ENCODE measurements at regions not wholly inside any gene's neighbourhood (a gene's known extent, or its start where the extent isn't known, plus 50 kb on each side); places are given as distances from the start of the nearest gene placed in this dataset.

DNA sequence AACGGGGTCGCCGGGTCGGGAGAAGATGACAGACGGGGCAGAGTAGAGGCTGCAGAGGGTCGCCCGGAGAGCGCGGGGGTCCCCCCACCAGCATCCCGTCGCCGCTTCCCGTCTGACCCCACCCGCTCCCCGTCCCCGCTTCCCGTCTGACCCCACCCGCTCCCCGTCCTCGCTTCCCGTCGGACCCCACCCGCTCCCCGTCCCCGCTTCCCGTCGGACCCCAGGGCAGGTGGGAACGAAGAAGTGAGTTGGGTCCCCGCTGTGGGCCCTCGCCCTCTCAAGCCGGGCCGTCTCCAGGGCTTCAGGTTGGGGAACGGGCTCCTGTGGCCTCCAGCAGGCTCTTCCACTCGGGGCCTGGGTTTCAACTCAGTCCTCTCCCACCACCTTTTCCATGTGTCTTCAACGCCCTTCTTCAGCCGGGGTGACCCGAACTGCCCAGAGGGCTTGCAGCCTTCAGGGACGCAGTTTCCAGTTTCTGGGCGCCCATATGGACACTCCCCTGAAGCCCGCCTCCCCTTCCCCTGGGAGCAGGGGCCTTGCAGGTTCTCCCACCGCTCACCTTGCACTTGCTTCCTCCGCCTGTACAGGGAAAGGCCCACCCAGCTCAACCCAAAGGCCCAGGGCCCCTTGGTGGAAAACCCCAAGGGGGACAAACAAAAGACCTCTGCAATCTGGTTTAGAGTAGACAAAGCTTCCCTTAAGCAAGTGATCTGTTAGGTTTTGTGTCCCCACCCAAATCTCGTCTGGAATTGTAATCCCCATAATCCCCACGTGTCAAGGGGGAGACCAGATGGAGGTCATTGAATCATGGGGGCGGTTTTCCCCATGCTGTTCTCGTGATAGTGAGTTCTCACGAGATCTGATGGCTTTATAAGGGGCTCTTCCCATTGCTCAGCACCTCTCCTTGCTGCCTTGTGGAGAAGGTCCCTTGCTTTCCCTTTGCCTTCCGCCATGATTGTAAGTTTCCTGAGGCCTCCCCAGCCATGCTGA lies 66.5 kb downstream of the TNFAIP2 start:
- H3K27ac Mint-ChIP-seq: no peak overlapping the region
- peaks cover 14% of the 10 kb centered on the region for H3K4me1 ChIP-seq
- H3F3A ChIP-seq (ENCODE audit: low read depth): peaks cover 22% of the 10 kb centered on the region
- H3K79me2 ChIP-seq (ENCODE audit: low read depth): no peaks in the 10 kb centered on the region
- no peaks in the 10 kb centered on the region for H3K36me3 ChIP-seq
- peaks cover 19% of the 10 kb centered on the region for H3K9me3 Mint-ChIP-seq
- TF ChIP-seq EZH2 (IDR thresholded peaks at IDR 0.05): no peak
- no peak for TF ChIP-seq EZH2phosphoT487 (IDR thresholded peaks at IDR 0.05)
- TF ChIP-seq, protein P1, sequence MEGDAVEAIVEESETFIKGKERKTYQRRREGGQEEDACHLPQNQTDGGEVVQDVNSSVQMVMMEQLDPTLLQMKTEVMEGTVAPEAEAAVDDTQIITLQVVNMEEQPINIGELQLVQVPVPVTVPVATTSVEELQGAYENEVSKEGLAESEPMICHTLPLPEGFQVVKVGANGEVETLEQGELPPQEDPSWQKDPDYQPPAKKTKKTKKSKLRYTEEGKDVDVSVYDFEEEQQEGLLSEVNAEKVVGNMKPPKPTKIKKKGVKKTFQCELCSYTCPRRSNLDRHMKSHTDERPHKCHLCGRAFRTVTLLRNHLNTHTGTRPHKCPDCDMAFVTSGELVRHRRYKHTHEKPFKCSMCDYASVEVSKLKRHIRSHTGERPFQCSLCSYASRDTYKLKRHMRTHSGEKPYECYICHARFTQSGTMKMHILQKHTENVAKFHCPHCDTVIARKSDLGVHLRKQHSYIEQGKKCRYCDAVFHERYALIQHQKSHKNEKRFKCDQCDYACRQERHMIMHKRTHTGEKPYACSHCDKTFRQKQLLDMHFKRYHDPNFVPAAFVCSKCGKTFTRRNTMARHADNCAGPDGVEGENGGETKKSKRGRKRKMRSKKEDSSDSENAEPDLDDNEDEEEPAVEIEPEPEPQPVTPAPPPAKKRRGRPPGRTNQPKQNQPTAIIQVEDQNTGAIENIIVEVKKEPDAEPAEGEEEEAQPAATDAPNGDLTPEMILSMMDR (IDR thresholded peaks at IDR 0.05): no peak
- H3K9ac ChIP-seq: no peak overlapping the region
- no peaks in the 10 kb centered on the region for H3K36me3 Mint-ChIP-seq
- peaks cover 28% of the 10 kb centered on the region for H3K27me3 Mint-ChIP-seq (ENCODE audit: insufficient read depth, low read depth)
- DNase-seq (ENCODE audit: low spot score): peak; percentile 44
- peaks cover 26% of the 10 kb centered on the region for H3K4me1 Mint-ChIP-seq
- no peak overlapping the region for H3K27ac ChIP-seq
- peak overlapping the region; percentile 59 for H3K4me3 Mint-ChIP-seq
- peaks cover 4% of the 10 kb centered on the region for H4K20me1 ChIP-seq (ENCODE audit: low read depth)
- peak overlapping the region; percentile 51 for H3K4me3 ChIP-seq
- peak overlapping the region; percentile 68 for H2AFZ ChIP-seq (replicated peaks)
- no peaks in the 10 kb centered on the region for H3K9me3 ChIP-seq (ENCODE audit: low read depth)
- H3K27me3 ChIP-seq: peaks cover 46% of the 10 kb centered on the region
- peak overlapping the region; percentile 74 for H3K4me2 ChIP-seq

DNA sequence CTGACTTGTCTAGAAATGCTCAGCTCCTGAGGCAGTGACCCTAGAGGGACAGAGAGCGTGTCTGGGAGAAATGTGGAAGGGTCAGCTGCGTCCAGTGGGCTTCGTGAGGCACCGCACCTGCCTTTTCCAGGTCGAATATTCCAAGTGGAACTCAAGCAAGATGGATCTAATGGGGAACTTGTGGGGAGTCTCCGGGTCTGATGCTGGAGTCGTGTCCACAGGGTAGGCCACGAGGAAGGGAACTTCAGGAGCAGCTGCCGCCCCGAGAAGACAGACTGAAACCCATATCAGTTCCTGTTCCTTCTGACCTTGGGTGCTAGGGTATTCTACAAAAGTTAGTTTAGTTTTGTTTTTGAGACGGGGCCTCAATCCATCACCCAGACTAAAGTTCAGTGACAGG lies 67.5 kb downstream of the TNFAIP2 start:
- DNase-seq (ENCODE audit: low spot score): no peak
- H3K27me3 Mint-ChIP-seq (ENCODE audit: insufficient read depth, low read depth): peaks cover 28% of the 10 kb centered on the region
- TF ChIP-seq, protein P1 (IDR thresholded peaks at IDR 0.05): no peak
- TF ChIP-seq EZH2phosphoT487 (IDR thresholded peaks at IDR 0.05): no peak
- TF ChIP-seq EZH2 (IDR thresholded peaks at IDR 0.05): no peak

DNA sequence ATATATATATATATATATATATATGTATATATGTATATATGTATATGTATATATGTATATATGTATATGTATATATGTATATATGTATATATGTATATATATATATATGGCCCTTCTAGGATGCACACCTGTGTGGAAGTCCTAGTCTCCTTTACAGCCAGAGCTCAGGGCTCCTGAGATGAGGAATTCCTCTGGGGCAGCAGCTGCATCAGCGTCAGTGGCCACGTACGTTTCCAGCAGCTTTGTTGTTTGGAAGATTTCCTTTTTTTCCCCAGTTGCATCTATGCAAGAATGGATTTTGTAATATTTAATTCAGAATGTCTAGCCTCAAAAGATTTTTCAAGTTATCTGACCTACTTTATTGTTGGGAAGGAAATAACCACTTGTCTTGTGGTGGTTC lies 68.6 kb downstream of the TNFAIP2 start:
- peaks cover 28% of the 10 kb centered on the region for H3K27me3 Mint-ChIP-seq (ENCODE audit: insufficient read depth, low read depth)
- no peak overlapping the region for H3K4me3 Mint-ChIP-seq
- Histone ChIP-seq H4K20me1 (ENCODE audit: low read depth) (peaks cover 4% of the 10 kb centered on the region), H3K79me2 (ENCODE audit: low read depth) (no peaks in the 10 kb centered on the region), H2AFZ (replicated peaks) (no peak overlapping the region), H3K4me1 (peaks cover 9% of the 10 kb centered on the region), H3K4me2 (no peak overlapping the region), H3K9me3 (ENCODE audit: low read depth) (no peaks in the 10 kb centered on the region), H3K27ac (no peak overlapping the region), H3K36me3 (no peaks in the 10 kb centered on the region), H3K27me3 (peaks cover 41% of the 10 kb centered on the region), H3K9ac (no peak overlapping the region), H3K4me3 (no peak overlapping the region), H3F3A (ENCODE audit: low read depth) (peaks cover 10% of the 10 kb centered on the region)
- peaks cover 19% of the 10 kb centered on the region for H3K4me1 Mint-ChIP-seq
- peaks cover 19% of the 10 kb centered on the region for H3K9me3 Mint-ChIP-seq
- no peaks in the 10 kb centered on the region for H3K36me3 Mint-ChIP-seq
- TF ChIP-seq EZH2phosphoT487 (IDR thresholded peaks at IDR 0.05) (no peak), EZH2 (IDR thresholded peaks at IDR 0.05) (no peak)
- TF ChIP-seq, protein P1 (IDR thresholded peaks at IDR 0.05): no peak
- H3K27ac Mint-ChIP-seq: no peak overlapping the region
- DNase-seq (ENCODE audit: low spot score): no peak

More for the DNA sequence above, 67.5 kb downstream of the TNFAIP2 start:
- no peak overlapping the region for H3K4me3 Mint-ChIP-seq
- H3K36me3 Mint-ChIP-seq: no peaks in the 10 kb centered on the region
- Histone ChIP-seq H2AFZ (replicated peaks) (no peak overlapping the region), H3K36me3 (no peaks in the 10 kb centered on the region), H3K27me3 (peaks cover 46% of the 10 kb centered on the region), H3K9me3 (ENCODE audit: low read depth) (no peaks in the 10 kb centered on the region), H3K4me3 (no peak overlapping the region), H3K9ac (no peak overlapping the region), H3F3A (ENCODE audit: low read depth) (peaks cover 19% of the 10 kb centered on the region), H3K79me2 (ENCODE audit: low read depth) (no peaks in the 10 kb centered on the region), H4K20me1 (ENCODE audit: low read depth) (peaks cover 4% of the 10 kb centered on the region), H3K4me1 (peaks cover 14% of the 10 kb centered on the region), H3K4me2 (no peak overlapping the region), H3K27ac (no peak overlapping the region)
- H3K4me1 Mint-ChIP-seq: peaks cover 26% of the 10 kb centered on the region
- no peak overlapping the region for H3K27ac Mint-ChIP-seq
- H3K9me3 Mint-ChIP-seq: peaks cover 19% of the 10 kb centered on the region
